Right forelimb (tissue), 1 donor: ENCODE measurements at regions not wholly inside any gene's neighbourhood (a gene's known extent, or its start where the extent isn't known, plus 50 kb on each side); places are given as distances from the start of the nearest gene placed in this dataset.

Experiments used
- DNase-seq: peaks from one replicate; pipeline ENCODE4 v3.0.0-alpha.2; 2018

DNA sequence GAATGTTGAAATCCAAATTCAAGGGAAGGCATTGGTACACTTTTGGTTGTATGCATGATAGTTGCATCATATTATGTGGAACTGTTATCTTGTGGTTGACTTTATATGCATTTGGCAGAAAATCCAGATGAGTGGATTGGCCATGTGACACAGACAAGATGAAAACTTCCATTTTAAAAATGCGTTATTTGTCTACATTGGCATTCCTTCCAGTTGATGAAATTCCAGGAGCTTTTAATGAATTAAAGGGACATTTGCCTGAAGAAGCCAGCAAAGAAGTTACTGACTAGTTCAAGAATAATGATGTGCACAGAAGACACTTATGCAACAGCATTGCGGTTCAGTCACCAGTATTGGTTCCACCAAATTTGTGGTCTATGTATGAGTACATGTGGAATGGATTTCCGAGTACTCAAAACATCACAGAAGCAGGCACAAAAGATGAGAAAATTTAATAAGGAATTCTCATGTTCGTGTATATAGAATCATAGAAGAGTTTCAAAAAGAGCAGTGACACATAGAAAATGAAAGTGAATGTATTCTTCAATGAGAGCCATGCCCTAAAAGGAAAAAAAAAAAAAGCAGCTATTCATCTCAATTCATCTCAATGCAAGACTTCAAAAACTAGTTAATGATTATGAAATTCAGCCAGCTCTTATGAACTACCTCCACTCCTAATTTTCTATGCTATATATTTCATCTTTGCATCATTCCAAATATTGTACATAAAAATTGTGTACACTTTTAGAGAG is 232.1 kb downstream of the RBM43 start:
- DNase-seq: no peak

DNA sequence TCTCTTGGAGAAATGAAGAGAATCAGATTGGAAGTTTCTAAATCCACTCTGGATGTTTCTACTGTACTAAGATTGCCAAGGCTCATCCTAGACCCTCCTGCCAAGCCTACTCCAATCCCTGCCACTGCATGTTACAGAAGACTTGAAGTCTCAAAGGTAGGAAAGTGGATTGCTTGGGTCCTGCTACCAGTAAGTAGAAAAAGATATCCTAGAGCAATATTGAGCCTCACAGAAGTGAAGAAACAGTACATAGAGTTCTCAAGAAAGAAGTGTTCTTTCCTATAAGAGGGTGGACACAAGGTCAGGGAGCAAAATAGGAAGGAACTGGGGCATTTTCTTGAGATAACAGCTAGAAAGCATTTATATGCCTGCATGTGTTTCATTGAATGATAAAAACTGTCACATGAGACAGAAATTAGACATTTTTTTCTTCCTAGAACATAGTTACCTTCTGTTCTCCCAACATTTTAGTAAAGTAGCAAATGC is 232.9 kb downstream of the RBM43 start:
- DNase-seq: no peak

DNA sequence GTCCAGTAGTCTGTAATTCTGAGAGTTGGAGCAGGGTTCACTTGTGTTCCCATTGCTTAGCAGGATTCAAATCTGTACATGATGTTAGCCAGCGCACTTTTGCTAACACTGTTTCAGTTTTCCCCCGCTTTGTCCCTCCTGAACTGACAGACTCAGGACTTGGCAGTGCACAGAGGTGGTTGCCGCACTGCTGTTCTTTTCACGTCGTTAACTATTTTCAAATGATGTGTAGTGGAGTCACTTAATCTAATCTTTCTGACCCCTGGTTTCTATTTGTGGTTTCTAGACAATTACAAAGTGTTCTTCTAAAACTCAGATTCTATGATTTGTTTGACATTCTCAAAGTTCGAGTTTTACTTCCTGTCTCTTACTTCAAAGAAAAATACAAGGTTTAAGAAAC is 234.5 kb downstream of the RBM43 start:
- no peak for DNase-seq

DNA sequence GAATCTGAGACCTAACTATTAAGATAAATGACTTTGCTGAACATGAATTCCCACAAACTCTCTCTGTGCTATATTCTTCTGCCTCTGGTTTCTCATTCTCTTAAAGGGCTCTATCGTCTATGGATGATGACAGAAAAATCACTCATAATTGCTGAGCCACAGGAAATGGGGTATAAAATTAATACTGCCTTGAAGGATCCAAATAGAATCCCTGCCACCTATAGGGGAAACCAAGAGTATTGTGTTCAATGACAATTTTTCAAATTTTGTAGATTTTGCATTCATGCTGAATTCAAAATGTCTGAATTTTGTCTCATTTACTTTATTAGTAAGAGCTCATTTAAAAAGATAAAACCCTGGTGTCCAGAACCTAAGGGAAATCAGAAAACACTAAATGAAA is 235.8 kb downstream of the RBM43 start:
- no peak for DNase-seq

DNA sequence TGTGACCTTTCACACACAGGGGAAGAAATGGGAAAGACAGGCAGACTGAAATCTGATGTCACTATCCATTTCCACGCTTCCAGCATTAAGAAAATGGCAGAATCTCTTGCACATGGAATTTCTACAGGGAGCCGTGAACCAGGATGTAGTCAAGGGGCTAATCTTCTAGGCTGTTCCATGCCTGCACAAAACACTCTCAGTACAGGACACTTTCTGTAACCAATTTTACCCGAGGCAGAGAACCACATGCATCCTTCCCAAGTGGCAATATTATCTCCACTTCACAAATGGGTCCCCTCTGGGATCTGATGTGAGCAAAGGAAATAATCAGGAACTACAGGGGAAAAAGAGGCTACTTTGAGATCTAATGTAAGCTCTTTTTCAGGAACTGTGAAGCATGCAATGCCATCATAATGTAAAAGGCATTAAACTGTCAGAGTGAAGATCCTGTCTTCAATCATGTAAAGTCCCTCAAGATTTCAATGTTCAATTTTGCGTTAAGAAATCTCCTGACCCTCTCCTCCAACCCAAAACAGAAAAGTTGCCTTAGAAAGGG is 236.9 kb downstream of the RBM43 start:
- no peak for DNase-seq

DNA sequence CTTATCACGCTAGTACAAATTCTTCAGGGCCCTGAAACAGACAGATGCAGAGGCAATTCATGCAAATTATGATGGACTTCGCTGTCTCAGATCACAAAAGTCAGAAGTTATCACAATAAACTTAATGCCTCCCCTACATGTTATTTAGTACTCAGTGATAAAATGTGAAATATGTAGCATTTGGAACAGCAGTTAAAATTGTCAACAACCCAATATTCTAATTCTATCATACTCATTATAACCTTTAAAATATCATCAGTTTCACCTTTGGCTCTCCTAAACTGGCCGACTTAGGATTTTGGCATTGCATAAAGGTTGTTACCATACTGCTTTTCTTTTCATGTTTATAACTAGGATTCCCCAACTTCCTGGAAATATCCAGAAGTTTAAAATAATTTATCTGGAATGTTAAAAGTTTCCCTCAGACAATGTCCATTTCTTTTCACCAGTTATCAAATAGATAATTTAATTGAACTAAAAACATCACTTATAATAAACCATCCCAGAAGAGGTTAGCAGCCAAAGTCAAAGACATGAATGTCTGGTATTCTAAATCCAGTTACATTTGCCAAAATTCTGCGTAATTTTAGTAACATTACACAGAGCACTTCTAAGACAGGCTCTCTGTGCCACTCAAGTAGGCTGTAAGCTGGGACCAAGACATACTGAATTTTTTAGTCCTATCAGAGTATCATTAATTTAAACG is 239.8 kb downstream of the RBM43 start:
- no peak for DNase-seq

DNA sequence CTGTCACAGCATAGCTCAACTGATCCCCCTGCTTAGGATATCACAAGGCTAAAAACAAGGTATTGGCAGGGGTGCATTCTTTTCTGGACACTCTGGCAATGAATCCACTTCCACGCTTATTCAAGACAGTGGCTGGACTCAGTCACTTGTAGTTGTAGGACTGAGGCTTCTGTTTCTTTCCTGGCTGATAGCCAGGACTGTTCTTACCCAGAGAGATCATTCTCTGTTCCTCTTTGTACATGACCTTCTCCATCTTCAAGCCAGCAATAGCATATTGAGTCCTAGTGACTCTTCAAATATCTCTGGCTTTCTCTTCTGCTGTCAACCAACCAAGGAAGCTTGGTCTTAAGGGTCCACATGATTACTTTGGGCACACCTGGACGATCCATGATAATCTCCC is 241.3 kb downstream of the RBM43 start:
- no peak for DNase-seq

DNA sequence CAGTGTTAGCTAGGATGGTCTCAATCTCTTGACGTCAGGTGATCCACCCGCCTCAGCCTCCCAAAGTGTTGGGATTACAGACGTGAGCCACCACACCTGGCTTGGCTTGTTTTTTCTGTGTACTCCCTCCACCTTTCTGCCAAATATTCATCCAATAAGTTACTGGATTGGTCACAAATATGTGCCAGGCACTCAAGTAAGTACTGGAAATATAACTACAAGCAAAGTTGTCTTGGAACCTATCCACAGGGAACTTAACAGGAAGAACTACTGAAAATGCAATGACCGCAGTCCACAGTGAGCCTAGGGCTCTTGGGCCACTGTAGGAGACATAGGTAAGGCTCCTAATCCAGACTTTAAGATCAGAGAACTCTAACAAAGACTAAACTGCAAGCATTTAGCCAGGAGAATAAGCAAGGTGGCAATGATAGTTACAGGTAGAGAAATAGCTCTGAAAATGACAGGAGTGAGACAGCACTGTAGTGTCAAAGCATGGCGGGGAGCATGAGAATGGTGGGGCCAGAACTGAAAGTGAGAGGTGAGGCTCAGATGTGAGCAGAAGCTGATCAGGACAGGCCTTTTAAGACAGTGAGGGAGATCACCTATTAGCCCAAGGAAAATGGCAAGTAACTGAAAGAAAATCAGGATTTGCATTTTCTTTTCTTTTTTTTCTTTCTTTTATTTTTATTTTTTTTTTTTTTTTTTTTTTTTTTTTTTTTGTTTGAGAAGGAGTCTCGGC is 252.1 kb downstream of the RBM43 start:
- DNase-seq: no peak

DNA sequence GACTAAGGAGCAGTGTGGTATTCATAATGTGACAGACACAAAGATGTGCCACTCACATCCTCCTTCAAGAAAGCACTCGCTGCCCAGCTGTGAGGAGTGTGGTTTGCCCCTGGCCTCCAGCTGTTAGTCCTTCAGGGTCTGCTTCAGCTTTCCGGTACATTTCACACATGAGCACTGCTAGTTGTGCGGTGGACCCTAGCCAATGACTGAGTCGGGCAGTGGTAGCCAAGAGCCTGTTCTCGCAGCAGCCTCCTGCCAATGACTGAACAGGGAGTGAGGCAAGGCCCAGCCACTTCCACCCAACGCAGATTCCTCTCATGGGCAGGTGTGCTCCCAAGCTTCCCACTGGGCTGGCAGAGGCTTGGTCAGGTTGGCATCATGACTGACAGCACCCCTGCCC is 254.3 kb downstream of the RBM43 start:
- peak; percentile 56 for DNase-seq

DNA sequence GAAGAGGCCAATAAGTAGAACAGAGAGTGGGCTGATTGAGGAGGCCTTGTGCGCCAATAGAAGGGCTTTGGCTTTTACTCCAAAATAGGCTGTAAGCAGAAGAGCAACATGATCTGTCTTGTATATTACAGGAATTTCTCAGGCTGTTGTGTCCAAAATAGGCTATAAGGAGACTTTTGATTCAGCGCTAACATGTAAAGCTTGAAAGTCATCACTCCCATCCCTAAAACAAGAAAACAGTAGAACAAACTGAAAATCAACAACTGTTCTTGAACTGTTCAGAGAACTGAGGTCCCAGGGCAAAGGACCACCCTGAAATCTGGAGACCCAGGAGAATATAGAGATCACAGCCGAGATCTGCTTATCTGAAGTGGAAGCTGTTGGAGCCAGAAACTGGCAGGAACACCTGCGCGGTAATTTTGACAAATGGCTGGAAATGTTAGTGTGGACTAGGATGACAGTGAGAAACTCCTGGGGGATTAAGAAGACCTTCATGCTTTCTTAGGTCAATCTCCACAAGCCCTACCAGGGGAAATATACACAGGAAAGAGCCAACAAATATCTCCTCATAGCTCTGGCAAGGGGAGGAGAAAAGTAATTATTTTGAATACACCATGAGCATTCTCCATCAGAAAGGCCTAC is 258.6 kb downstream of the RBM43 start:
- no peak for DNase-seq

DNA sequence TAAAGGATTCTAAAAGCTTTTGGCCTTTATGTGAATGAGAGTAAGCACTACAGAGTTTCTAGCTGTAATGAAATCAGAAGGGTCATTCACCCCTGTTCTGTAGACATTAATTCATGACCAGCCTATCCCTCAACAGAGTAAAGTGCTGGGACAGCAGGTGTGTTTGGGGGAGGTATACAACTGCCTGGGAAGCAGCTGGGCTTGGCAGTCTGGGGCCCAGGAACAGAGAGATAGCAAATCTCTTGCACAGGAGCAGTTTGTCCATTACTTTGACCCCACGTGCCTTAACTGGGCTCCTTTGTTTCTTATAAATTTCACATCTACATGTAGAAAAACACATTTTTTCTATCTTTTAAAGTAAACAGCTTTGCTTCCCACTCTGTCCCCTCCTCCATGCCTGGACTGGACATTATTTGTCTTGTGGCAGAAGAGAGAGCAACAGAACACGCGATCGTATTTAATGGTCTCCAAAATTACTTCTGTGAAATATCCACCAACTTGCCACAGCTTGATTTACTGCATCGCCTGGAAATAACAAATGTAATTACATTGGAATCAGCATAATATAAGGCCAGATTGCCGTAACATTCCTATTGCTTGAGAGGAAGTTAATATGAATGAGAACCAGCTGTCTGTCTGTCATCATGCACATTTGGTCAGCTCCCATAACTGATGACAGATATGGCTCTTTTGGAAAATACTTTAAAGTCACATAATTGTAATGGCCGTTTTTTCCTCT is 263.8 kb downstream of the RBM43 start:
- no peak for DNase-seq

DNA sequence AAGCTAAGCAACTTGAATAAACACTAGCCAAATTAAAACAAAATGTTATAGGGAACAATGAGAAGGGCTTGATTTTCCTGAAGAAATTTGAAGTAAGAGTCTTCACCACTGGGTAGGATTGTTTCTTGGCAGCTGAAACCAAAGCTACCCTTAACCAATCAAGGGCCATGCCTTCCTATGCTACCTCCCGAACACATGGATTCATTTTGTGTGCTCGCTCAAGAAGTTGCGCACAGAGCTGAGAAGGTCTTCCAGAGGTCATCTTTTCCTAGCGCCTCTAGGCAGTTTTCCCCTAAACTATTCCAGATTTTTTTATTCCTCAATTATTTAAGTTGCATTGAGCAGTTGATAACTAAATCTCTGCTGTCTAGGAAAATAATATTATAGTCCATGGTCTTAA is 264.6 kb downstream of the RBM43 start:
- no peak for DNase-seq

DNA sequence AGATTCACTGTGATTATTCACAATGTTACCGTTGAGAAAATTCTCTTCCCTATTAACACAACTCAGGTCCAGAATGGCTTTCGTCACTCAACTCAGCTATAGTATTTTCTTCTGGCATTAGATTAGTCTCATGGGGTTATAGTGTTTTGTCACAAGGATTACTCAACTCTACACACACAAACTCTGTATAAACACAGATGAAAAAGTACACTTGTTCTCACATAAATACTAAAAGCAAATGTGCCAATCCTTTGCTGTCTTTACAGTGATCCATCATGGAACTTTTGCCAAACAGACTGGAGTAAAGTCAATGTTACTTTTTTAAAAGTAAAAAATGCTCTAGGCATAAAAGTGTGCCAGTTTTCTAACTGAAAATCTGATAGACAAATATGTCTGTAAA is 267.6 kb downstream of the RBM43 start:
- DNase-seq: no peak

DNA sequence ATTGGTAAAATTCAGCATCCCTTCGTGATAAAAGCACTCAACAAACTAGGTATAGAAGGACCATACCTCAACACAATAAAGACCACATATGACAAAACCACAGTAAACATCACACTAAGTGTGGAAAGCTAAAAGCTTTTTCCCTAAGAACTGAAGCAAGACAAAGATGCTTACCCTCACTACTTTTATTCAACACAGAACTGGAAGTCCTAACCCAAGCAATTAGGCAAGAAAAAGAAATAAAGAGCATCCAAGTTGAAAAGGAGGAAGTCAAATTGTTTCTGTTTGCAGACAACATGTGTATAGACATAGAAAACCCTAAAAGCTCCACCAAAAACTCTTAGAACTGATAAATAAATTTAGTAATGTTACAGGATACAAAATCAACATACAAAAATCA is 271.7 kb downstream of the RBM43 start:
- no peak for DNase-seq

DNA sequence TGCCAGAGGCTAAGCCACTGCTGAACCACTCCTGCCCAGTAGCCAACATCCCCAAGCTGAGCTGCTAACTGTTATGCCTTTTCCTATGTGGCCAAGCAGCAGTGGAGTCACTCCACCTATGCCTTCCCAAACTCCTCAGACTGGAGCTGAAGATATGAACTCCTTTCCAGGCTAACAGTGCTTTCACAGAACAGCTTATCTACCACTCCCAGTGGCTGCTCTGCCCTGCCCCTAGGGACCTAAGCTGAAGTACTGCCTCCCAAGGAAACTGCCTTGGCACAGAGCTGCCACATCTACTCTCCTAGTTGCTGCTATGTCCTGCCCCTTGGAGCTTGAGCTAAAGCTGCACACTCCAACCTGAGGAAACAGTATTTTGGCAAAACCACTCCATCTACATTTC is 275.9 kb downstream of the RBM43 start:
- DNase-seq: no peak

DNA sequence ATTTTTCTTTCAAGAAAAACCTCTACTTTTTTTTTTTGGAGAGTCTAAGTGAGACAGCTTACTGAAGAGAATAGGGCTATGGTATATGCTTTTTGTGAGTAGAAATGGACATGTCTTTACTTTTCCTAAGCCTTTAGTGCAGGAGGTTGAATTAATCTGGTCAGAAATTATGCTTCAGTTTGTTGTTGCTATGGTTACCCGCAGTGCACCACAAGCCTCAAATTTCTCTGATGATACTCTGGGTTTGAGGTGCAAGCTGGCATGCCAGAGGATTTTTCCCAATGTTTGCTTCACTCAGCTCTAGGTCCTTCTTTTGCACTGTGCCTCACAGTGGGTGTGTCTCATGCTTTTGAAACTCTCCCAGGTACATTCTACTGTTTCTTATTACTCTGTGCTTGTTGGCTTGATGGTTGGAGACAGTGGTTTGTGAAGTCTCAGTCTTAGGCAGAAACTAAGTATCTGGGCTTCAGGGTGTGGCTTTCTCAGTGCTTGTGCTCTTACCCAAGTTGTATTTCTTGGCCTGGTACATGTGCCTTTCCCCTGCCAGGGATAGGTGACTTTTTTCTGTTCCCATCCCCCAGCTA is 278.3 kb downstream of the RBM43 start:
- no peak for DNase-seq

DNA sequence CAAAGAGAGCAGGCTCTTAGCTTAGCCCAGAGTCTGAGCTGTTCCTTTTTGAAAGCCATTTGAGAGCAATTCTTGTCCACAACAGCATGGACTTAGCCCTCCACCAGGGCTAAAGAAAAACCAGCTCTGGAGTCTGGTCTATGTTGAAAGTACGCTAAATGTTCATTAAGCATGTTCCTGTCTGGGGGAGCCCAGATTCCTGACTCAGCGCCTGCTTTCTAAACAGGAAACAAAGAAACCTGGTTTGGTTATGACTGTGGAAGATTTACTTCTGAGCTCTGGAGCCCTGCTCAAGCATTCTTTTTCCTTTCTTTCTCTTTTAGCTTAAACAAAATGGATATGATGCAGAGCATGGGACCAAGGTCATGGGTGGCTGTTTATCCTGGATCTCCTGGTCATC is 279.8 kb downstream of the RBM43 start:
- no peak for DNase-seq

DNA sequence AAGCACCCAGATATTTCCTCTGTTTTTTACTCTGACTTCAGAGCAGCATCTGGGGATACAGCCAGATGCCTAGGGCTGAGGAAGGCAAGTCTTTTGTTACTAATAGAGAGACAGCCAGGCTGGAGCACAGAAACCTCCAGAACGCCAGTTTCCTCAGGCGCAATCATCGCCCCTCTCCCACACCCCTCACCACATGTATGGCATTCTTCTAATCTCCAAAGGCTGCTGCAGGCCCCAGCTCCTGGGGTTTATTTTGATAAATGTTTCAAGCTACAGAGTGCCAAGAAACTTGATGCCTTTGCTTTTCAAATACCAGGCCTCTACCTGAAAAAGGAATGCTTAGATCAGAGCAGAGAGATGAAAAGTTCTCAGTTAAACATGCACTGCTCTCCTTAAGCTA is 283.6 kb downstream of the RBM43 start:
- DNase-seq: no peak

DNA sequence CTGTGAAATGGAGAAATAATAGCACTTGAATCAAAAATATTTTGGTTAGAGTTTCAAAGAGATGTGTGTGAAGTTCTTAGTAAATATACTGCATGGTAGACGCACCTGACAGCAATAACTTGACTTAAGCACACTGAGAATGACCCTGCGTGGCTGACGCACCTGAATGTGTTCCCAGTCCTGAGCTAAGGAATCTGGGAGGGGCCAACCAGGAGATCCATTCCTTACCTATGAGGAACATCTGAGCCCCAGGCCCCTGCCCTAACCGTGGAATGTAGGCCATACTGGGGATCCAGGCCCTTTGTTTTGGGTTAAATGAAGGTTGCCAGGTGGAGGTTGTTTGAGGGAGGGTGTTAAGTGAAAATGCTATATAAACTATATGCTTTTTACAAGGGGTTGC is 284.4 kb downstream of the RBM43 start:
- DNase-seq: no peak

DNA sequence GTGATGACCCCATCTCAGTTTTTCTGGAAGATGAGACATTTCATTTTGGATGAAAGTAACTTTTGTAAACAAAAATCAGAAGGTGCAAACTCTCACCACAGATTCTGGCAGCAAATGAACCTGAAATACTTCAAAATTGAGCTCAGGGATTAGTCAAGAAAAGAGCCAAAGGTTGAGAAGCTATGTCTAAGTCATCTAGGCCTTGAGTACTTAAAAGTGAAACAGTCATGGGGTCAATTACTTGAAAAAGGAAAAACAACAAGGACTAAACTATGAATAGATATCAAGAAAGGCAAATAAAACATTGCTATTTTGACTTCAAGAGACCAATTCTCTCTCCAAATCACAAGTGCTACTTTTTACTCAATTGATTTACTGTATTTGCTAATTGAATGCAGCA is 285.1 kb downstream of the RBM43 start:
- DNase-seq: no peak

DNA sequence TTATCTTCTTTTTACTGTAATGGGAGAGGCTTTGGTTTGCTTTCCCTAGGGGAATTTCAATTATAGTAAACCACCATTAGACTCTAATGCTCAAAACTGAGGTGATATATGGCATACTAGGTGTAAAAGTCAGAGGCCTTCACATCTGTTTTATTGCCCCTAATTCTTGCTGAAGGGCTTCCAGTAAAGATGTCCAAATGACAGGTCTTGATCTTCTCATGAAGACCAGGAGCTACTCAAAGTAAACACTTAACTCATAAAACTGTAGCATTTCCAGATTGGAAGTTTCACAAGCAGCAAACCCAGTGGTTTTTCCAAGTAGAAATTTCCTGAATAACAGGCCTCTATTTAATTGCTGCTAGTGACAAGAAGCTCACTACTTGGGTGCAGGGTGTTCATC is 286.8 kb downstream of the RBM43 start:
- no peak for DNase-seq

DNA sequence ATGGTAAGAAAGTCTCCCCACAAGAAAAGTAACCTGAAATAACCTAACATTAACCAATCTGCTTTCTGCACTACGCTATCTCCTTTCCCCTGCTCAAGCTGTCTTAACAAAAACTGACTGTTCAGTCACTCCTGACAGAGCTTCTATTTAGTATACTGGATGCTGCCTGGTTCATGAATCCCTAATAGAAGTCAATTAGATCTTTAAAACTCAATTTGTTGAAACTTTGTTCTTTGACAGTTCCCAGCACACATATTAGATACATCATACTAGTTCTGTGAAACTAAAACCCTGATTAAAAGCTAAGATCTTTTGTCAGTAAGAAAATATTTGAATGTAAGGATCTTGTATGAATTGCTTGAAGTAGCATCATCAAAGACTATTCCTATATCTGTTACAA is 287.4 kb downstream of the RBM43 start:
- DNase-seq: no peak
